Stomach (tissue), 8 donors: ENCODE measurements at regions not wholly inside any gene's neighbourhood (a gene's known extent, or its start where the extent isn't known, plus 50 kb on each side); places are given as distances from the start of the nearest gene placed in this dataset.

Experiments used
- DNase-seq, 2 donors: peaks; one replicate each; pipeline versions ENCODE4 v3.0.0 to v3.0.0-alpha.2; 2013 to 2019
- H3K27ac ChIP-seq, 5 donors: fragments of 200-600 bp in 4 of 5; sonication (generic) in 4 of 5; one replicate each; pipeline ENCODE4 v1.5.1; 2013 to 2019; ENCODE audit warnings: mild to moderate bottlenecking in 1 of 5, moderate library complexity in 1 of 5
- H3K27me3 ChIP-seq, 3 donors: fragments of 200-600 bp; sonication (generic); one replicate each; pipeline ENCODE4 v1.5.1; 2017 to 2019; ENCODE audit warnings: mixed run types in 1 of 3
- H3K36me3 ChIP-seq, 4 donors: fragments of 200-600 bp; sonication (generic); 1 replicate in 3 of 4; 2 replicates in 1 of 4; pipeline ENCODE4 v1.5.1; 2016 to 2019
- H3K4me1 ChIP-seq, 4 donors: fragments of 200-600 bp; sonication (generic); one replicate each; pipeline ENCODE4 v1.5.1; 2016 to 2019
- H3K4me3 ChIP-seq, 4 donors: fragments of 200-600 bp; sonication (generic) in 3 of 4; one replicate each; pipeline ENCODE4 v1.5.1; 2016 to 2019; ENCODE audit warnings: mild to moderate bottlenecking in 1 of 4
- H3K9me3 ChIP-seq, 4 donors: fragments of 200-600 bp; sonication (generic); one replicate each; pipeline ENCODE4 v1.5.1; 2016 to 2019
- EP300 ChIP-seq: sonication (generic); formaldehyde crosslinking; IDR thresholded peaks from one replicate; pipeline ENCODE4 v1.6.1; 2017; ENCODE audit warnings: antibody characterized with exemption
- POLR2A ChIP-seq, 4 donors: fragments of 450-650 bp; IDR thresholded peaks; one replicate each; pipeline ENCODE4 v1.6.1; 2016; ENCODE audit warnings: antibody characterized with exemption in 4 of 4, control low read depth in 2 of 4, mild to moderate bottlenecking in 1 of 4, moderate library complexity in 1 of 4
- POLR2AphosphoS5 ChIP-seq, 3 donors: sonication (generic); formaldehyde crosslinking; IDR thresholded peaks; one replicate each; pipeline ENCODE4 v1.6.1; 2016; ENCODE audit warnings: antibody characterized with exemption in 3 of 3
- WGBS, 5 donors: extraction: QIAGEN DNeasy Blood & Tissue Kit in 3 of 5; methylation state at CpG; one replicate each; pipeline versions ENCODE4 v1.1.5 to v1.1.7; 2013 to 2018; 5-methylcytosine and 5-hydroxymethylcytosine counted together
- intact Hi-C: fragments of 100-400 bp; cut with DNase I; formaldehyde crosslinking; loops from one replicate; pipeline ENCODE4 v1.15.1; 2023; ENCODE audit warnings: low total_unique reads
- TF ChIP-seq, protein P1 (sequence below), 7 experiments: fragments of 450-650 bp in 4 of 7; fragments of 200-600 bp in 3 of 7; sonication (generic) in 3 of 7; IDR thresholded peaks; one replicate each; pipeline ENCODE4 v1.5.1; 2016 to 2019; ENCODE audit warnings: antibody characterized with exemption in 7 of 7, control low read depth in 2 of 7, mild to moderate bottlenecking in 1 of 7
- donor health status: healthy with polysubstance abuse.
- donor health status: Bipolar disorder and iron deficiency.
- donor health status: healthy.

DNA sequence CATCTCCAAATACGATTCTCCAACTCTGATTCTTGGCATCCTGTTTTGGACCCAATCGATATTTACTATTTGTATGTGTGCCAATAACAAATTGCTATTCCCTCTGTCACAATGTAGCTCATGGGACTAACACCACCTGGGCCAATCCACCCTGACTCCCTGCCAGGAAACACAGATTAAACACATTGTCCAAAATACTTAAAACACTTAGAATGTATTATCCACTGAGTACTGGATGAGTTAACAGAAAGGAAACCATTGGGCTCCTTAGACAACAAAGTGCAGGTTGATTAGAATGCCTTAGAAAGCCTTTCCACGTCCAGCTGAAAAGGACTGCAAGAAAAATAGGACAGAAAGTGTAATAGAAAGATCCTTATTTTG, 79.4 kb upstream of the ARHGAP28 start:
- no peak for TF ChIP-seq POLR2AphosphoS5 (IDR thresholded peaks at IDR 0.05)
- TF ChIP-seq EP300 = no peak
- TF ChIP-seq, protein P1, sequence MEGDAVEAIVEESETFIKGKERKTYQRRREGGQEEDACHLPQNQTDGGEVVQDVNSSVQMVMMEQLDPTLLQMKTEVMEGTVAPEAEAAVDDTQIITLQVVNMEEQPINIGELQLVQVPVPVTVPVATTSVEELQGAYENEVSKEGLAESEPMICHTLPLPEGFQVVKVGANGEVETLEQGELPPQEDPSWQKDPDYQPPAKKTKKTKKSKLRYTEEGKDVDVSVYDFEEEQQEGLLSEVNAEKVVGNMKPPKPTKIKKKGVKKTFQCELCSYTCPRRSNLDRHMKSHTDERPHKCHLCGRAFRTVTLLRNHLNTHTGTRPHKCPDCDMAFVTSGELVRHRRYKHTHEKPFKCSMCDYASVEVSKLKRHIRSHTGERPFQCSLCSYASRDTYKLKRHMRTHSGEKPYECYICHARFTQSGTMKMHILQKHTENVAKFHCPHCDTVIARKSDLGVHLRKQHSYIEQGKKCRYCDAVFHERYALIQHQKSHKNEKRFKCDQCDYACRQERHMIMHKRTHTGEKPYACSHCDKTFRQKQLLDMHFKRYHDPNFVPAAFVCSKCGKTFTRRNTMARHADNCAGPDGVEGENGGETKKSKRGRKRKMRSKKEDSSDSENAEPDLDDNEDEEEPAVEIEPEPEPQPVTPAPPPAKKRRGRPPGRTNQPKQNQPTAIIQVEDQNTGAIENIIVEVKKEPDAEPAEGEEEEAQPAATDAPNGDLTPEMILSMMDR (IDR thresholded peaks at IDR 0.05) = no peak
- no peak for TF ChIP-seq POLR2A (IDR thresholded peaks at IDR 0.05)
- H3K9me3 ChIP-seq = no peaks in the 10 kb centered on the region
- H3K4me3 ChIP-seq = no peak overlapping the region
- H3K27ac ChIP-seq = no peak overlapping the region
- intact Hi-C loops = no loop called here
- WGBS, 5 donors = 36 to 42% (median 37%) methylated on average over 3 of the region's 3 CpGs
- H3K36me3 ChIP-seq = no peaks in the 10 kb centered on the region
- DNase-seq = no peak
- H3K27me3 ChIP-seq = no peaks in the 10 kb centered on the region
- no peaks in the 10 kb centered on the region for H3K4me1 ChIP-seq

GRCh38 chr18:6650747-6651146, 78.8 kb upstream of the ARHGAP28 start:
- TF ChIP-seq POLR2AphosphoS5 (IDR thresholded peaks at IDR 0.05) (no peak), EP300 (no peak), POLR2A (IDR thresholded peaks at IDR 0.05) (no peak)
- TF ChIP-seq, protein P1 (IDR thresholded peaks at IDR 0.05) = no peak
- Histone ChIP-seq H3K4me1 (no peaks in the 10 kb centered on the region), H3K4me3 (no peak overlapping the region), H3K27ac (no peak overlapping the region), H3K27me3 (no peaks in the 10 kb centered on the region), H3K36me3 (no peaks in the 10 kb centered on the region), H3K9me3 (no peaks in the 10 kb centered on the region)
- intact Hi-C loops = no loop called here
- 63 to 79% (median 71%) methylated on average over 6 of the region's 6 CpGs for WGBS, 5 donors
- DNase-seq = no peak

DNA sequence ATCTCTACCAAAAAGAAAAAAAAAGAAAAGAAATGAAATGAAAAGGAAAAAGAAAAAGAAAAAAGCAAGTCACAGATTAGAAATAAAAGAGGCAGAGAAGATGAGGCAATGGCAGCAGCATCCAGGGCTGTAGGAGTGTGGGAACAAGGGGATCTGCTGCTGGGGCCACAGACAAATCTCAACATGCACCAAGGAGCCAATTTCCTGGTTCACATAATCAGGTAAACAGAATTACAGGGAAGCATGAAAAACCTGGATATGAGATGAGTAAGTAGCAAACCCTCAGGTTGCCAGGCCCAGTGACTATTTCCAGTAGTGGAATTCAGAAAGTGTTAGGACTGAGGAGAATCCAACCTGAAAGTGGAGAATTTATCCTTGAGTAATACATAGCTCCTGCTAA, 77.4 kb upstream of the ARHGAP28 start:
- Histone ChIP-seq H3K27ac (no peak overlapping the region), H3K36me3 (no peaks in the 10 kb centered on the region), H3K27me3 (no peaks in the 10 kb centered on the region), H3K4me1 (no peaks in the 10 kb centered on the region), H3K9me3 (no peaks in the 10 kb centered on the region), H3K4me3 (no peak overlapping the region)
- TF ChIP-seq EP300 = no peak
- no peak for TF ChIP-seq POLR2A (IDR thresholded peaks at IDR 0.05)
- TF ChIP-seq POLR2AphosphoS5 (IDR thresholded peaks at IDR 0.05) = no peak
- TF ChIP-seq, protein P1 (IDR thresholded peaks at IDR 0.05) = no peak
- intact Hi-C loops = no loop called here
- no peak for DNase-seq

DNA sequence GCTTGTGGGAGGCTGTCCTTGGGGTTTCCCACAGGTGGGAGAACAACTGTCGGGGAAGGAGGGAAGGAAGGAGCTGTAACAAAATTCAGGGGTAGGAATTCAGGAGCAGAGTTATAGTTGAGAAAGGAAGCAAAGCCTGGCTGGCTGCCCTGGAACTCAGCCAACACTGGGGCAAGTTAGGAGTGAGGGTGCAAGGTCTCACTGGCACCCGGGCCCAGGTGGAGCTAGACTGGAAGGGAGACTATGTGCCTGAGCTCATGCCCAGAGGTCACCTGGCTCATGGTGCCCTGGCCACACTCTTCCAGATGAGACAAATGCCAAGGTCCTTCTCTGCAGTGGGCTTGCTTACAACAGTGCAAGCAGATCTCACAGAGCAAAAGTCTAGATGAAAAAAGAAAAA, 75.6 kb upstream of the ARHGAP28 start:
- no peaks in the 10 kb centered on the region for H3K9me3 ChIP-seq
- intact Hi-C loops = no loop called here
- no peak overlapping the region for H3K4me3 ChIP-seq
- 56 to 85% (median 70%) methylated on average over 2 of the region's 2 CpGs for WGBS, 5 donors
- H3K27ac ChIP-seq = no peak overlapping the region
- H3K27me3 ChIP-seq = no peaks in the 10 kb centered on the region
- H3K36me3 ChIP-seq = no peaks in the 10 kb centered on the region
- DNase-seq = no peak
- no peak for TF ChIP-seq EP300
- TF ChIP-seq, protein P1 (IDR thresholded peaks at IDR 0.05) = no peak
- TF ChIP-seq POLR2AphosphoS5 (IDR thresholded peaks at IDR 0.05) = no peak
- no peak for TF ChIP-seq POLR2A (IDR thresholded peaks at IDR 0.05)
- H3K4me1 ChIP-seq = no peaks in the 10 kb centered on the region
